ENCODE measurements at regions not wholly inside any gene's neighbourhood (a gene's known extent, or its start where the extent isn't known, plus 50 kb on each side); places are given as distances from the start of the nearest gene placed in this dataset.

GRCh38 chr20:48377940-48378339 is 449.9 kb downstream of the PREX1 start (continued):
- TF ChIP-seq, protein P1, sequence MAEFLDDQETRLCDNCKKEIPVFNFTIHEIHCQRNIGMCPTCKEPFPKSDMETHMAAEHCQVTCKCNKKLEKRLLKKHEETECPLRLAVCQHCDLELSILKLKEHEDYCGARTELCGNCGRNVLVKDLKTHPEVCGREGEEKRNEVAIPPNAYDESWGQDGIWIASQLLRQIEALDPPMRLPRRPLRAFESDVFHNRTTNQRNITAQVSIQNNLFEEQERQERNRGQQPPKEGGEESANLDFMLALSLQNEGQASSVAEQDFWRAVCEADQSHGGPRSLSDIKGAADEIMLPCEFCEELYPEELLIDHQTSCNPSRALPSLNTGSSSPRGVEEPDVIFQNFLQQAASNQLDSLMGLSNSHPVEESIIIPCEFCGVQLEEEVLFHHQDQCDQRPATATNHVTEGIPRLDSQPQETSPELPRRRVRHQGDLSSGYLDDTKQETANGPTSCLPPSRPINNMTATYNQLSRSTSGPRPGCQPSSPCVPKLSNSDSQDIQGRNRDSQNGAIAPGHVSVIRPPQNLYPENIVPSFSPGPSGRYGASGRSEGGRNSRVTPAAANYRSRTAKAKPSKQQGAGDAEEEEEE (CRISPR knock-in tag; IDR thresholded peaks at IDR 0.05; ENCODE audit: borderline replicate concordance) = no peak
- no peak for TF ChIP-seq ZBTB49 (CRISPR knock-in tag; IDR thresholded peaks at IDR 0.05; ENCODE audit: borderline replicate concordance)
- TF ChIP-seq, protein P2, sequence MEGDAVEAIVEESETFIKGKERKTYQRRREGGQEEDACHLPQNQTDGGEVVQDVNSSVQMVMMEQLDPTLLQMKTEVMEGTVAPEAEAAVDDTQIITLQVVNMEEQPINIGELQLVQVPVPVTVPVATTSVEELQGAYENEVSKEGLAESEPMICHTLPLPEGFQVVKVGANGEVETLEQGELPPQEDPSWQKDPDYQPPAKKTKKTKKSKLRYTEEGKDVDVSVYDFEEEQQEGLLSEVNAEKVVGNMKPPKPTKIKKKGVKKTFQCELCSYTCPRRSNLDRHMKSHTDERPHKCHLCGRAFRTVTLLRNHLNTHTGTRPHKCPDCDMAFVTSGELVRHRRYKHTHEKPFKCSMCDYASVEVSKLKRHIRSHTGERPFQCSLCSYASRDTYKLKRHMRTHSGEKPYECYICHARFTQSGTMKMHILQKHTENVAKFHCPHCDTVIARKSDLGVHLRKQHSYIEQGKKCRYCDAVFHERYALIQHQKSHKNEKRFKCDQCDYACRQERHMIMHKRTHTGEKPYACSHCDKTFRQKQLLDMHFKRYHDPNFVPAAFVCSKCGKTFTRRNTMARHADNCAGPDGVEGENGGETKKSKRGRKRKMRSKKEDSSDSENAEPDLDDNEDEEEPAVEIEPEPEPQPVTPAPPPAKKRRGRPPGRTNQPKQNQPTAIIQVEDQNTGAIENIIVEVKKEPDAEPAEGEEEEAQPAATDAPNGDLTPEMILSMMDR (CRISPR knock-in tag; IDR thresholded peaks at IDR 0.05) = no peak
- no peak for TF ChIP-seq ESRRA (CRISPR knock-in tag; IDR thresholded peaks at IDR 0.05; ENCODE audit: low read depth)
- no peak for TF ChIP-seq ZNF224 (CRISPR knock-in tag; IDR thresholded peaks at IDR 0.05)
- TF ChIP-seq PAXIP1 (CRISPR knock-in tag; conservative IDR thresholded peaks at IDR 0.05) = peak; percentile 87
- no peak for TF ChIP-seq DMAP1 (CRISPR knock-in tag; IDR thresholded peaks at IDR 0.05)
- TF ChIP-seq DDIT3 (CRISPR knock-in tag; IDR thresholded peaks at IDR 0.05) = no peak
- no peak for TF ChIP-seq HDAC6 (IDR thresholded peaks at IDR 0.05; ENCODE audit: low read depth, low read length)
- no peak for TF ChIP-seq MTF1 (CRISPR knock-in tag; IDR thresholded peaks at IDR 0.05)
- TF ChIP-seq ZNF605 (CRISPR knock-in tag; IDR thresholded peaks at IDR 0.05) = no peak
- TF ChIP-seq CC2D1A (CRISPR knock-in tag; IDR thresholded peaks at IDR 0.05) = no peak
- TF ChIP-seq, protein P3, sequence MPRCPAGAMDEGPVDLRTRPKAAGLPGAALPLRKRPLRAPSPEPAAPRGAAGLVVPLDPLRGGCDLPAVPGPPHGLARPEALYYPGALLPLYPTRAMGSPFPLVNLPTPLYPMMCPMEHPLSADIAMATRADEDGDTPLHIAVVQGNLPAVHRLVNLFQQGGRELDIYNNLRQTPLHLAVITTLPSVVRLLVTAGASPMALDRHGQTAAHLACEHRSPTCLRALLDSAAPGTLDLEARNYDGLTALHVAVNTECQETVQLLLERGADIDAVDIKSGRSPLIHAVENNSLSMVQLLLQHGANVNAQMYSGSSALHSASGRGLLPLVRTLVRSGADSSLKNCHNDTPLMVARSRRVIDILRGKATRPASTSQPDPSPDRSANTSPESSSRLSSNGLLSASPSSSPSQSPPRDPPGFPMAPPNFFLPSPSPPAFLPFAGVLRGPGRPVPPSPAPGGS (CRISPR knock-in tag; IDR thresholded peaks at IDR 0.05) = no peak
- TF ChIP-seq, protein P4, sequence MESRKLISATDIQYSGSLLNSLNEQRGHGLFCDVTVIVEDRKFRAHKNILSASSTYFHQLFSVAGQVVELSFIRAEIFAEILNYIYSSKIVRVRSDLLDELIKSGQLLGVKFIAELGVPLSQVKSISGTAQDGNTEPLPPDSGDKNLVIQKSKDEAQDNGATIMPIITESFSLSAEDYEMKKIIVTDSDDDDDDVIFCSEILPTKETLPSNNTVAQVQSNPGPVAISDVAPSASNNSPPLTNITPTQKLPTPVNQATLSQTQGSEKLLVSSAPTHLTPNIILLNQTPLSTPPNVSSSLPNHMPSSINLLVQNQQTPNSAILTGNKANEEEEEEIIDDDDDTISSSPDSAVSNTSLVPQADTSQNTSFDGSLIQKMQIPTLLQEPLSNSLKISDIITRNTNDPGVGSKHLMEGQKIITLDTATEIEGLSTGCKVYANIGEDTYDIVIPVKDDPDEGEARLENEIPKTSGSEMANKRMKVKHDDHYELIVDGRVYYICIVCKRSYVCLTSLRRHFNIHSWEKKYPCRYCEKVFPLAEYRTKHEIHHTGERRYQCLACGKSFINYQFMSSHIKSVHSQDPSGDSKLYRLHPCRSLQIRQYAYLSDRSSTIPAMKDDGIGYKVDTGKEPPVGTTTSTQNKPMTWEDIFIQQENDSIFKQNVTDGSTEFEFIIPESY (CRISPR knock-in tag; IDR thresholded peaks at IDR 0.05) = 0 out of 2 replicates have a peak, but pooled peaks have one; percentile 16
- TF ChIP-seq, protein P5, sequence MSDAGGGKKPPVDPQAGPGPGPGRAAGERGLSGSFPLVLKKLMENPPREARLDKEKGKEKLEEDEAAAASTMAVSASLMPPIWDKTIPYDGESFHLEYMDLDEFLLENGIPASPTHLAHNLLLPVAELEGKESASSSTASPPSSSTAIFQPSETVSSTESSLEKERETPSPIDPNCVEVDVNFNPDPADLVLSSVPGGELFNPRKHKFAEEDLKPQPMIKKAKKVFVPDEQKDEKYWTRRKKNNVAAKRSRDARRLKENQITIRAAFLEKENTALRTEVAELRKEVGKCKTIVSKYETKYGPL (CRISPR knock-in tag; IDR thresholded peaks at IDR 0.05) = no peak
- no peak for TF ChIP-seq ZNF253 (CRISPR knock-in tag; IDR thresholded peaks at IDR 0.05; ENCODE audit: borderline replicate concordance)
